H1 (cell line): ENCODE measurements at regions not wholly inside any gene's neighbourhood (a gene's known extent, or its start where the extent isn't known, plus 50 kb on each side); places are given as distances from the start of the nearest gene placed in this dataset.

Experiments used
- CTCF ChIA-PET: fragments of 300-600 bp; sonication (Branson Sonifier 250); formaldehyde crosslinking; loops from one replicate; lab custom pipeline; 2021; ENCODE audit not compliant: partially characterized antibody; lab: Charles Lee
- POLR2A ChIA-PET: fragments of 300-600 bp; sonication (Branson Sonifier 250); formaldehyde crosslinking; loops from one replicate; lab custom pipeline; 2021; ENCODE audit warnings: inconsistent platforms; ENCODE audit not compliant: partially characterized antibody; lab: Charles Lee
- DNase-seq, 2 experiments: peaks; one replicate each; pipeline versions ENCODE4 v3.0.0 to v3.0.0-alpha.2; 2010 to 2022; ENCODE audit warnings: low spot score in 2 of 2, low read depth in 1 of 2, mixed read lengths in 1 of 2
- FAIRE-seq: peaks from 2 replicates; lab custom pipeline; 2011; peaks lifted over from hg19 to GRCh38; lab: Jason Lieb, UNC
- H2AFZ ChIP-seq: 2 replicates; pipeline ENCODE4 v1.8.1; 2012; ENCODE audit warnings: low read length, inconsistent platforms
- H2AK5ac ChIP-seq: 2 replicates; pipeline ENCODE4 v1.6.1; 2013; ENCODE audit warnings: low read depth, low read length
- H2BK120ac ChIP-seq: replicated peaks from 2 replicates; pipeline ENCODE3; 2013; ENCODE audit warnings: low read depth, low read length, inconsistent platforms
- H2BK12ac ChIP-seq: 2 replicates; pipeline ENCODE4 v1.6.1; 2013; ENCODE audit warnings: low read depth, low read length
- H2BK15ac ChIP-seq: 2 replicates; pipeline ENCODE4 v1.6.1; 2013; ENCODE audit warnings: low read length
- H2BK20ac ChIP-seq: 2 replicates; pipeline ENCODE4 v1.6.1; 2013; ENCODE audit warnings: low read length
- H2BK5ac ChIP-seq: 2 replicates; pipeline ENCODE4 v1.6.1; 2013; ENCODE audit warnings: low read depth, low read length
- H3K14ac ChIP-seq: 2 replicates; pipeline ENCODE4 v1.6.1; 2013; ENCODE audit warnings: inconsistent platforms; ENCODE audit not compliant: insufficient read length
- H3K18ac ChIP-seq: 2 replicates; pipeline ENCODE4 v1.6.1; 2013; ENCODE audit warnings: low read length; ENCODE audit errors: extremely low read depth
- H3K23ac ChIP-seq: 2 replicates; pipeline ENCODE4 v1.6.1; 2013; ENCODE audit warnings: inconsistent platforms; ENCODE audit not compliant: insufficient read length
- H3K23me2 ChIP-seq: 2 replicates; pipeline ENCODE4 v1.6.1; 2013; ENCODE audit warnings: low read depth, low read length
- H3K27ac ChIP-seq: 2 replicates; pipeline ENCODE4 v1.6.1; 2011; ENCODE audit warnings: low read depth, low read length, inconsistent platforms
- H3K27me3 ChIP-seq, 4 experiments: replicated peaks in 1 of 4; 1 replicate in 1 of 4; 2 replicates in 3 of 4; pipeline versions ENCODE4 v1.6.1 to v1.8.1; 2011 to 2013; ENCODE audit warnings: low read length in 3 of 4, mild to moderate bottlenecking in 3 of 4, inconsistent platforms in 2 of 4, mixed read lengths in 2 of 4, moderate library complexity in 1 of 4; ENCODE audit not compliant: control insufficient read depth in 3 of 4, insufficient read depth in 3 of 4; ENCODE audit errors: extremely low read depth in 1 of 4
- H3K36me3 ChIP-seq, 4 experiments: 2 replicates each; pipeline versions ENCODE4 v1.6.1 to v1.8.1; 2011 to 2013; ENCODE audit warnings: mild to moderate bottlenecking in 4 of 4, low read length in 3 of 4, moderate library complexity in 2 of 4, control low read depth in 1 of 4, inconsistent platforms in 1 of 4; ENCODE audit not compliant: insufficient read depth in 4 of 4, control insufficient read depth in 2 of 4
- H3K4ac ChIP-seq: replicated peaks from 2 replicates; pipeline ENCODE3; 2013; ENCODE audit warnings: low read length, low read depth, mixed read lengths, inconsistent platforms; ENCODE audit not compliant: insufficient read length
- H3K4me1 ChIP-seq, 4 experiments: replicated peaks in 1 of 4; 1 replicate in 1 of 4; 2 replicates in 3 of 4; pipeline versions ENCODE4 v1.6.1 to v1.8.1; 2011 to 2013; ENCODE audit warnings: low read length in 3 of 4, inconsistent platforms in 2 of 4, mixed read lengths in 1 of 4; ENCODE audit not compliant: insufficient read depth in 4 of 4, control insufficient read depth in 3 of 4
- H3K4me2 ChIP-seq, 2 experiments: 2 replicates each; pipeline versions ENCODE4 v1.6.1 to v1.8.1; 2011 to 2013; ENCODE audit warnings: low read depth in 2 of 2, low read length in 2 of 2, control low read depth in 1 of 2, inconsistent platforms in 1 of 2, mild to moderate bottlenecking in 1 of 2; ENCODE audit not compliant: insufficient read depth in 1 of 2
- H3K4me3 ChIP-seq, 4 experiments: fragments of 200-600, 300-600 bp in 1 of 4; sonication (generic), shearing (Covaris generic), sonication (Bioruptor Twin) in 1 of 4; 2 replicates each; pipeline versions ENCODE4 v1.5.1 to v1.8.1; 2011 to 2016; ENCODE audit warnings: low read length in 4 of 4, low read depth in 3 of 4, control low read depth in 2 of 4, inconsistent platforms in 2 of 4, mild to moderate bottlenecking in 2 of 4, mixed read lengths in 1 of 4, moderate library complexity in 1 of 4; ENCODE audit not compliant: insufficient read depth in 2 of 4; ENCODE audit errors: extremely low read depth in 1 of 4
- H3K56ac ChIP-seq: replicated peaks from 2 replicates; pipeline ENCODE3; 2013; ENCODE audit warnings: low read depth, mild to moderate bottlenecking, mixed read lengths, low read length, inconsistent platforms; ENCODE audit not compliant: insufficient read length
- H3K79me1 ChIP-seq: 2 replicates; pipeline ENCODE4 v1.6.1; 2013; ENCODE audit warnings: low read depth, low read length, control low read depth
- H3K79me2 ChIP-seq, 2 experiments: 2 replicates each; pipeline versions ENCODE4 v1.6.1 to v1.8.1; 2012 to 2013; ENCODE audit warnings: low read length in 2 of 2, mild to moderate bottlenecking in 2 of 2, inconsistent platforms in 1 of 2; ENCODE audit not compliant: insufficient read depth in 2 of 2, control insufficient read depth in 1 of 2
- H3K9ac ChIP-seq, 4 experiments: replicated peaks in 1 of 4; 1 replicate in 1 of 4; 2 replicates in 3 of 4; pipeline versions ENCODE4 v1.6.1 to v1.8.1; 2011 to 2013; ENCODE audit warnings: low read depth in 3 of 4, low read length in 3 of 4, control low read depth in 2 of 4, mild to moderate bottlenecking in 2 of 4, moderate library complexity in 2 of 4, inconsistent platforms in 1 of 4; ENCODE audit errors: extremely low read depth in 1 of 4
- H3K9me3 ChIP-seq, 2 experiments: 2 replicates each; pipeline versions ENCODE4 v1.6.1 to v1.8.1; 2012 to 2013; ENCODE audit warnings: mild to moderate bottlenecking in 2 of 2, moderate library complexity in 2 of 2, control low read depth in 1 of 2, inconsistent platforms in 1 of 2, low read depth in 1 of 2, low read length in 1 of 2, mixed read lengths in 1 of 2; ENCODE audit not compliant: insufficient read depth in 2 of 2
- H4K20me1 ChIP-seq, 2 experiments: replicated peaks in 1 of 2; 2 replicates each; pipeline versions ENCODE3 to v1.8.1; 2011 to 2013; ENCODE audit warnings: inconsistent platforms in 2 of 2, low read length in 2 of 2, mild to moderate bottlenecking in 1 of 2; ENCODE audit not compliant: insufficient read depth in 2 of 2, control insufficient read depth in 1 of 2
- H4K5ac ChIP-seq: 2 replicates; pipeline ENCODE4 v1.6.1; 2013; ENCODE audit warnings: low read length, low read depth, mixed read lengths, inconsistent platforms; ENCODE audit not compliant: insufficient read length
- H4K8ac ChIP-seq: 2 replicates; pipeline ENCODE4 v1.8.0; 2013; ENCODE audit warnings: mild to moderate bottlenecking, moderate library complexity, low read length, inconsistent platforms; ENCODE audit not compliant: insufficient read depth; ENCODE audit errors: extremely low read depth
- H4K91ac ChIP-seq: replicated peaks from 2 replicates; pipeline ENCODE3; 2013; ENCODE audit warnings: low read length, mixed read lengths, inconsistent platforms; ENCODE audit not compliant: insufficient read length
- CBX5 ChIP-seq: fragments of 300-800, 300-1000 bp; sonication (generic); IDR thresholded peaks from 2 replicates; pipeline ENCODE4 v1.7.1; 2016; ENCODE audit warnings: antibody characterized with exemption, low read length, low read depth
- CBX8 ChIP-seq: fragments of 300-800, 300-1000 bp; sonication (generic); IDR thresholded peaks from 2 replicates; pipeline ENCODE4 v1.7.1; 2016; ENCODE audit warnings: low read depth, low read length, borderline replicate concordance
- GTF2F1 ChIP-seq: IDR thresholded peaks from 2 replicates; pipeline ENCODE4 v1.6.1; 2012; ENCODE audit warnings: low read depth, low read length, improper control_type of control experiment, borderline replicate concordance
- KDM4A ChIP-seq: IDR thresholded peaks from one replicate; pipeline ENCODE4 v1.7.1; 2012; ENCODE audit warnings: low read depth, mild to moderate bottlenecking, moderate library complexity, low read length, inconsistent platforms; ENCODE audit not compliant: severe bottlenecking
- MAFK ChIP-seq: IDR thresholded peaks from 2 replicates; pipeline ENCODE4 v1.6.1; 2012; ENCODE audit warnings: low read depth, mild to moderate bottlenecking, improper control_type of control experiment, low read length
- NANOG ChIP-seq: IDR thresholded peaks from 2 replicates; pipeline ENCODE4 v1.6.1; 2011; ENCODE audit warnings: low read length, low read depth, mild to moderate bottlenecking, inconsistent platforms; ENCODE audit not compliant: insufficient read depth, poor library complexity, severe bottlenecking
- POLR2A ChIP-seq, 2 experiments: IDR thresholded peaks; 1 replicate in 1 of 2; 2 replicates in 1 of 2; pipeline ENCODE4 v1.6.1; 2011; ENCODE audit warnings: low read depth in 2 of 2, low read length in 2 of 2, mild to moderate bottlenecking in 2 of 2; ENCODE audit errors: control extremely low read depth in 1 of 2
- RBBP5 ChIP-seq: IDR thresholded peaks from 2 replicates; pipeline ENCODE4 v1.7.1; 2012; ENCODE audit warnings: low read depth, mild to moderate bottlenecking, inconsistent platforms, low read length, moderate library complexity, borderline replicate concordance
- SIRT6 ChIP-seq: IDR thresholded peaks from one replicate; pipeline ENCODE4 v1.7.1; 2012; ENCODE audit warnings: low read length, inconsistent platforms
- SP1 ChIP-seq: IDR thresholded peaks from 2 replicates; pipeline ENCODE4 v1.6.1; 2011; ENCODE audit warnings: low read depth, low read length
- TBP ChIP-seq: IDR thresholded peaks from 2 replicates; pipeline ENCODE4 v1.6.1; 2011; ENCODE audit warnings: low read depth, low read length, improper control_type of control experiment
- TCF12 ChIP-seq: IDR thresholded peaks from 2 replicates; pipeline ENCODE4 v1.6.1; 2011; ENCODE audit warnings: low read depth, mild to moderate bottlenecking, low read length
- WGBS, 2 experiments: shearing (Covaris generic) in 1 of 2; methylation state at CpG; one replicate each; pipeline versions ENCODE4 v1.1.6 to v1.1.7; 2013 to 2015; ENCODE audit warnings: low lambda C conversion rate in 2 of 2, mixed read lengths in 2 of 2, inconsistent platforms in 1 of 2, low coverage in 1 of 2, missing lambda C conversion rate in 1 of 2; ENCODE audit not compliant: insufficient replicate concordance in 2 of 2, insufficient coverage in 1 of 2, insufficient read length in 1 of 2; ENCODE audit errors: extremely low coverage in 1 of 2, missing lambda C conversion rate in 1 of 2; 5-methylcytosine and 5-hydroxymethylcytosine counted together
- TF ChIP-seq, protein P1 (sequence below), 3 experiments: IDR thresholded peaks; 1 replicate in 2 of 3; 2 replicates in 1 of 3; pipeline versions ENCODE4 v1.5.1 to v1.6.1; 2011; ENCODE audit warnings: low read length in 3 of 3, mild to moderate bottlenecking in 3 of 3, inconsistent platforms in 2 of 3, low read depth in 1 of 3, moderate library complexity in 1 of 3; ENCODE audit not compliant: insufficient read depth in 1 of 3; ENCODE audit errors: control extremely low read depth in 1 of 3

DNA sequence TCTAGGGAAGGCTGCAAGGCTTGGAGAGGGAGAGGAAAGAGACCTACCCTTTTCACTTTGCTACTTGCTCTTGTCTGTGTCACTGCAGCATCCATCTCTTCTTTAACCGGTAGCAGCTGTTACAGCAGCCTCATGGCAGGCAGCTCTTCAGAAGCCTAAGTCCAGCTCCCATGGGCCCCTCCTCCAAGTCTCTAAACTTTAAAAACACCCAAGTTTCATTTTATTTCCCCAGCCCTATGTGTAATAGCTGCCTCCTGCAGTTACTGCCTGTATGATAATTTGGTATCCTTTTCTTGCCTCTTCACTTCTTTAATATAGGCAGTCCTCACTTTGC is 313.1 kb upstream of the PIK3R1 start:
- FAIRE-seq (no peak), DNase-seq (no peak)
- H3K79me1 ChIP-seq: no peaks in the 10 kb centered on the region
- no peaks in the 10 kb centered on the region for H3K36me3 ChIP-seq
- no peak overlapping the region for H3K14ac ChIP-seq
- no peak overlapping the region for H3K18ac ChIP-seq
- H3K23ac ChIP-seq: no peak overlapping the region
- H4K5ac ChIP-seq: no peak overlapping the region
- H2BK120ac ChIP-seq: no peak overlapping the region
- no peak overlapping the region for H4K8ac ChIP-seq
- no peak overlapping the region for H3K56ac ChIP-seq
- H2BK12ac ChIP-seq: no peak overlapping the region
- no peak overlapping the region for H3K4me2 ChIP-seq
- WGBS, 2 experiments: 100% methylated on average over 1 of the region's 1 CpG; no CpG with 5 or more reads in 1 of the 2 experiments
- ChIA-PET POLR2A (no interaction called here), CTCF (interaction anchor here (0.6 kb wide), 1 partner anchor 11 kb away, joined by 3 read pairs; no protein-coding TSS in a partner anchor)
- H2BK20ac ChIP-seq: peak overlapping the region; percentile 26; the same call in 1 of the 2 replicates
- H2BK15ac ChIP-seq: no peak overlapping the region
- H4K91ac ChIP-seq: no peak overlapping the region
- no peaks in the 10 kb centered on the region for H4K20me1 ChIP-seq
- no peak overlapping the region for H2BK5ac ChIP-seq
- no peaks in the 10 kb centered on the region for H3K23me2 ChIP-seq
- H2AK5ac ChIP-seq: no peak overlapping the region
- H3K4me1 ChIP-seq: no peaks in the 10 kb centered on the region
- no peak overlapping the region for H3K4ac ChIP-seq
- no peaks in the 10 kb centered on the region for H3K9me3 ChIP-seq
- H3K27ac ChIP-seq: no peak overlapping the region
- H3K79me2 ChIP-seq: no peaks in the 10 kb centered on the region
- 0 out of 2 replicates have a peak overlapping the region, but pooled peaks have one; percentile 94 for H2AFZ ChIP-seq
- no peak overlapping the region for H3K4me3 ChIP-seq
- no peak overlapping the region for H3K9ac ChIP-seq
- H3K27me3 ChIP-seq: no peaks in the 10 kb centered on the region
- no peak for TF ChIP-seq MAFK
- TF ChIP-seq GTF2F1: no peak
- TF ChIP-seq CBX5: no peak
- no peak for TF ChIP-seq SP1
- TF ChIP-seq, protein P1, sequence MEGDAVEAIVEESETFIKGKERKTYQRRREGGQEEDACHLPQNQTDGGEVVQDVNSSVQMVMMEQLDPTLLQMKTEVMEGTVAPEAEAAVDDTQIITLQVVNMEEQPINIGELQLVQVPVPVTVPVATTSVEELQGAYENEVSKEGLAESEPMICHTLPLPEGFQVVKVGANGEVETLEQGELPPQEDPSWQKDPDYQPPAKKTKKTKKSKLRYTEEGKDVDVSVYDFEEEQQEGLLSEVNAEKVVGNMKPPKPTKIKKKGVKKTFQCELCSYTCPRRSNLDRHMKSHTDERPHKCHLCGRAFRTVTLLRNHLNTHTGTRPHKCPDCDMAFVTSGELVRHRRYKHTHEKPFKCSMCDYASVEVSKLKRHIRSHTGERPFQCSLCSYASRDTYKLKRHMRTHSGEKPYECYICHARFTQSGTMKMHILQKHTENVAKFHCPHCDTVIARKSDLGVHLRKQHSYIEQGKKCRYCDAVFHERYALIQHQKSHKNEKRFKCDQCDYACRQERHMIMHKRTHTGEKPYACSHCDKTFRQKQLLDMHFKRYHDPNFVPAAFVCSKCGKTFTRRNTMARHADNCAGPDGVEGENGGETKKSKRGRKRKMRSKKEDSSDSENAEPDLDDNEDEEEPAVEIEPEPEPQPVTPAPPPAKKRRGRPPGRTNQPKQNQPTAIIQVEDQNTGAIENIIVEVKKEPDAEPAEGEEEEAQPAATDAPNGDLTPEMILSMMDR (IDR thresholded peaks at IDR 0.05; ENCODE audit: control extremely low read depth in 1 of 3, insufficient read depth in 1 of 3, low read depth in 1 of 3, low read length in 3 of 3): no peak
- TF ChIP-seq POLR2A (IDR thresholded peaks at IDR 0.05; ENCODE audit: control extremely low read depth in 1 of 2, low read depth in 2 of 2, low read length in 2 of 2): no peak
- TF ChIP-seq TBP: no peak
- no peak for TF ChIP-seq NANOG
- no peak for TF ChIP-seq SIRT6
- no peak for TF ChIP-seq CBX8
- TF ChIP-seq TCF12: no peak
- TF ChIP-seq RBBP5: no peak
- no peak for TF ChIP-seq KDM4A
